ENCODE measurements at regions not wholly inside any gene's neighbourhood (a gene's known extent, or its start where the extent isn't known, plus 50 kb on each side); places are given as distances from the start of the nearest gene placed in this dataset.

- H3K36me3 ChIP-seq (ENCODE audit: insufficient read depth, low read length) = no peaks in the 10 kb centered on the region; the same call in 1 of the 2 replicates
- H3K4me3 ChIP-seq (ENCODE audit: low read depth, low read length, poor library complexity, severe bottlenecking) = no peak overlapping the region
- H3K4me1 ChIP-seq (ENCODE audit: insufficient read depth, low read length, severe bottlenecking) = no peaks in the 10 kb centered on the region
- TF ChIP-seq EZH2 (IDR thresholded peaks at IDR 0.05; ENCODE audit: borderline replicate concordance, low read length) (no peak), CTCF (IDR thresholded peaks at IDR 0.05; ENCODE audit: low read length) (no peak)
- H2AFZ ChIP-seq (ENCODE audit: low read length) = no peak overlapping the region
- no peak overlapping the region for H3K9ac ChIP-seq (ENCODE audit: low read length)
- H3K79me2 ChIP-seq (ENCODE audit: insufficient read depth, low read length) = no peaks in the 10 kb centered on the region
- H3K27ac ChIP-seq (ENCODE audit: low read depth, low read length, poor library complexity, severe bottlenecking) = no peak overlapping the region
- no peaks in the 10 kb centered on the region for H3K9me2 ChIP-seq (ENCODE audit: low read depth, low read length)
- H3K27me3 ChIP-seq (ENCODE audit: insufficient read depth, low read length) = no peaks in the 10 kb centered on the region
- H4K20me1 ChIP-seq (ENCODE audit: insufficient read depth, low read length) = no peaks in the 10 kb centered on the region
- no peaks in the 10 kb centered on the region for H3F3A ChIP-seq (ENCODE audit: insufficient read depth, low read length)
- no peaks in the 10 kb centered on the region for H3K9me3 ChIP-seq (ENCODE audit: low read length)
- no peak overlapping the region for H3K4me2 ChIP-seq (ENCODE audit: low read length)
Measured at GRCh38 chr10:128774979-128775378, 648.8 kb upstream of the MKI67 start.

- Histone ChIP-seq H3F3A (ENCODE audit: insufficient read depth, low read length) (no peaks in the 10 kb centered on the region), H3K4me3 (ENCODE audit: low read depth, low read length, poor library complexity, severe bottlenecking) (no peak overlapping the region), H3K79me2 (ENCODE audit: insufficient read depth, low read length) (no peaks in the 10 kb centered on the region), H3K36me3 (ENCODE audit: insufficient read depth, low read length) (no peaks in the 10 kb centered on the region; the same call in 1 of the 2 replicates), H3K4me1 (ENCODE audit: insufficient read depth, low read length, severe bottlenecking) (no peaks in the 10 kb centered on the region), H3K4me2 (ENCODE audit: low read length) (no peak overlapping the region), H3K27me3 (ENCODE audit: insufficient read depth, low read length) (no peaks in the 10 kb centered on the region), H3K27ac (ENCODE audit: low read depth, low read length, poor library complexity, severe bottlenecking) (no peak overlapping the region), H4K20me1 (ENCODE audit: insufficient read depth, low read length) (no peaks in the 10 kb centered on the region), H3K9me3 (ENCODE audit: low read length) (no peaks in the 10 kb centered on the region), H2AFZ (ENCODE audit: low read length) (no peak overlapping the region), H3K9ac (ENCODE audit: low read length) (no peak overlapping the region), H3K9me2 (ENCODE audit: low read depth, low read length) (no peaks in the 10 kb centered on the region)
- TF ChIP-seq EZH2 (IDR thresholded peaks at IDR 0.05; ENCODE audit: borderline replicate concordance, low read length) = no peak
- no peak for TF ChIP-seq CTCF (IDR thresholded peaks at IDR 0.05; ENCODE audit: low read length)
Measured at GRCh38 chr10:128775743-128776142, 649.5 kb upstream of the MKI67 start.

GRCh38 chr10:128776673-128777252 is 650.5 kb upstream of the MKI67 start:
- no peaks in the 10 kb centered on the region for H4K20me1 ChIP-seq (ENCODE audit: insufficient read depth, low read length)
- H3K9me3 ChIP-seq (ENCODE audit: low read length) = no peaks in the 10 kb centered on the region
- H3K4me1 ChIP-seq (ENCODE audit: insufficient read depth, low read length, severe bottlenecking) = no peaks in the 10 kb centered on the region
- H3K4me3 ChIP-seq (ENCODE audit: low read depth, low read length, poor library complexity, severe bottlenecking) = no peak overlapping the region
- no peaks in the 10 kb centered on the region for H3K27me3 ChIP-seq (ENCODE audit: insufficient read depth, low read length)
- no peaks in the 10 kb centered on the region for H3K9me2 ChIP-seq (ENCODE audit: low read depth, low read length)
- TF ChIP-seq EZH2 (IDR thresholded peaks at IDR 0.05; ENCODE audit: borderline replicate concordance, low read length) (no peak), CTCF (IDR thresholded peaks at IDR 0.05; ENCODE audit: low read length) (no peak)
- H3F3A ChIP-seq (ENCODE audit: insufficient read depth, low read length) = no peaks in the 10 kb centered on the region
- H3K79me2 ChIP-seq (ENCODE audit: insufficient read depth, low read length) = no peaks in the 10 kb centered on the region
- H3K9ac ChIP-seq (ENCODE audit: low read length) = no peak overlapping the region
- H2AFZ ChIP-seq (ENCODE audit: low read length) = no peak overlapping the region
- no peak overlapping the region for H3K27ac ChIP-seq (ENCODE audit: low read depth, low read length, poor library complexity, severe bottlenecking)
- no peak overlapping the region for H3K4me2 ChIP-seq (ENCODE audit: low read length)
- H3K36me3 ChIP-seq (ENCODE audit: insufficient read depth, low read length) = no peaks in the 10 kb centered on the region; the same call in 1 of the 2 replicates
